Adrenal gland (tissue), 5 donors: ENCODE measurements at regions not wholly inside any gene's neighbourhood (a gene's known extent, or its start where the extent isn't known, plus 50 kb on each side); places are given as distances from the start of the nearest gene placed in this dataset.

ENCODE experiments used
- POLR2A ChIP-seq, 2 donors: fragments of 450-650 bp; IDR thresholded peaks; one replicate each; pipeline ENCODE4 v1.6.1; 2017; ENCODE audit warnings: antibody characterized with exemption in 2 of 2, mild to moderate bottlenecking in 2 of 2, moderate library complexity in 1 of 2
- TF ChIP-seq, protein P1 (sequence below), 6 experiments: fragments of 450-650 bp in 4 of 6; fragments of 200-600 bp in 2 of 6; sonication (generic) in 1 of 6; IDR thresholded peaks; 1 replicate in 5 of 6; 2 replicates in 1 of 6; pipeline versions ENCODE4 v1.5.1 to v1.8.0; 2016 to 2021; ENCODE audit warnings: antibody characterized with exemption in 6 of 6, mild to moderate bottlenecking in 2 of 6, moderate library complexity in 1 of 6
- donor health status: DM: no; HTN: no; CAD: no.

DNA sequence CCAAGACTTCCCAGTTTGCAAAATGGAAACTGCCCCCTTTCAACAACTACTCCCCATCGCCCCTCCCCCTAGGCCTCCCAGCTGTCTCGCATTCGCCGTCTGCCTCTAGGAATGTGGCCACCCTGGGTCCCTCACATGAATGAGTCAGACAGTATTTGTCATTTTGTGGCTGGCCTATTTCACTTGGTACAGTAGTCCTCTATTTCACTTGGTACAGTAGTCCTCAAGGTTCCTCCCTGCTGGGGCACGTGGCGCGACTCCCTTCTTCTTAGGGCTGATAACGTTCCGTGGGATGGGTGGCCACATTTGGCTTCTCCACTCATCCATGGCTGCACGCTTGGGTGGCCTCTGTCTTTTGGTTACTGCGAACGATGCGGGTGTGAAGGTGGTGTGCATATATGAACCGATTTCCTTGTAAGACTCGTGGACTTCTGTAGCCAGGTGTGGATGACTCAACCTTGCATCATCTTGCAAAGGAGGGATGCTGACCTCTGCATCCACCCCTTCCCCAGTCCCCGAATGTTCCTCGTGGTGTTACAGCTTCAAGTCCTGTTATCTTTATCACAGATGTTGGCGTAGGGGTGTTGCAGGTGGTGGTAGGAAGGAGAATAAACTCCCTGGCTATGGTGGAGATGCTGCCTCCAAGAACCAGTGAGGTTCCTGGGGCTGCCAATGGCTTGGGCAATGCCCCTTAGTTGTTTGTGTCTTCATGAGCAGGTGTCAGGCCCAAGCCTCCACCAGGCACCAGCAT, 112.1 kb upstream of the SOX1 start:
- TF ChIP-seq POLR2A (IDR thresholded peaks at IDR 0.05), result no peak
- TF ChIP-seq, protein P1, sequence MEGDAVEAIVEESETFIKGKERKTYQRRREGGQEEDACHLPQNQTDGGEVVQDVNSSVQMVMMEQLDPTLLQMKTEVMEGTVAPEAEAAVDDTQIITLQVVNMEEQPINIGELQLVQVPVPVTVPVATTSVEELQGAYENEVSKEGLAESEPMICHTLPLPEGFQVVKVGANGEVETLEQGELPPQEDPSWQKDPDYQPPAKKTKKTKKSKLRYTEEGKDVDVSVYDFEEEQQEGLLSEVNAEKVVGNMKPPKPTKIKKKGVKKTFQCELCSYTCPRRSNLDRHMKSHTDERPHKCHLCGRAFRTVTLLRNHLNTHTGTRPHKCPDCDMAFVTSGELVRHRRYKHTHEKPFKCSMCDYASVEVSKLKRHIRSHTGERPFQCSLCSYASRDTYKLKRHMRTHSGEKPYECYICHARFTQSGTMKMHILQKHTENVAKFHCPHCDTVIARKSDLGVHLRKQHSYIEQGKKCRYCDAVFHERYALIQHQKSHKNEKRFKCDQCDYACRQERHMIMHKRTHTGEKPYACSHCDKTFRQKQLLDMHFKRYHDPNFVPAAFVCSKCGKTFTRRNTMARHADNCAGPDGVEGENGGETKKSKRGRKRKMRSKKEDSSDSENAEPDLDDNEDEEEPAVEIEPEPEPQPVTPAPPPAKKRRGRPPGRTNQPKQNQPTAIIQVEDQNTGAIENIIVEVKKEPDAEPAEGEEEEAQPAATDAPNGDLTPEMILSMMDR (IDR thresholded peaks at IDR 0.05), result no peak
